Type B pancreatic cell (in vitro differentiated cells): ENCODE measurements at regions not wholly inside any gene's neighbourhood (a gene's known extent, or its start where the extent isn't known, plus 50 kb on each side); places are given as distances from the start of the nearest gene placed in this dataset.

ENCODE experiments used
- DNase-seq: peaks from one replicate; pipeline ENCODE4 v3.0.0; 2021; ENCODE audit warnings: mixed read lengths; ENCODE audit not compliant: unreplicated experiment; ENCODE audit errors: extremely low spot score
- H3K27ac Mint-ChIP-seq: 2 replicates; pipeline ENCODE4 v1.8.0; 2021; ENCODE audit warnings: mild to moderate bottlenecking, mixed read lengths
- H3K27me3 Mint-ChIP-seq: 2 replicates; pipeline ENCODE4 v1.8.0; 2021; ENCODE audit warnings: mixed read lengths
- H3K36me3 Mint-ChIP-seq: 2 replicates; pipeline ENCODE4 v1.8.0; 2021; ENCODE audit warnings: mixed read lengths
- H3K4me1 Mint-ChIP-seq: one replicate; pipeline ENCODE4 v1.8.0; 2021; ENCODE audit warnings: mixed read lengths; ENCODE audit not compliant: unreplicated experiment
- H3K4me3 Mint-ChIP-seq: 2 replicates; pipeline ENCODE4 v1.8.0; 2021; ENCODE audit warnings: mild to moderate bottlenecking, mixed read lengths
- H3K9me3 Mint-ChIP-seq: 2 replicates; pipeline ENCODE4 v1.8.0; 2021; ENCODE audit warnings: mixed read lengths
- TF ChIP-seq, protein P1 (sequence below): fragments of 200-600 bp; sonication (generic); conservative IDR thresholded peaks from 2 replicates; pipeline ENCODE4 v1.5.0; 2021; ENCODE audit warnings: antibody characterized with exemption, mild to moderate bottlenecking

DNA sequence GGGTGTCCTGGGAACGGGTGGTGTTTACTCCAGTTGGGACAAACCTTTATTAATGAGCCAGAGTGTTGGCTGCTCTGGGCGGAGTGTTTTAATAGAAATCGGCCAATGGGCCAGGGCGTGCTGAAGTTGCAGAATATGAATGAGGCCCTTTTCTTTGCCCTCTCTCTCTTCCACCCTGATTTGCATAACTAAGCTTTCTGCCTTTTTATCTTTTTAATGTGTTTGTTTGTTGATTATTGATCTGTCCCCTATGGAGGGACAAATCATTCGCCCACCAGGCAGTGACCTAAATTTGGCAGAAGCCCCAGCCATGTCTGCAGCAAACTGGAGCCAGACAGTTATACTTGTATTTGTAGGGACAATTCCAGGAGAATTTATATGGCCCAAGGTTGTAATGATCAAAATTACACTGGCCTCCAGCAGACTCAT lies 420.9 kb downstream of the PREX1 start:
- Mint-ChIP-seq H3K27me3 (peaks cover 13% of the 10 kb centered on the region), H3K27ac (no peak overlapping the region), H3K9me3 (no peaks in the 10 kb centered on the region), H3K4me1 (peaks cover 18% of the 10 kb centered on the region), H3K36me3 (no peaks in the 10 kb centered on the region), H3K4me3 (no peak overlapping the region)
- TF ChIP-seq, protein P1, sequence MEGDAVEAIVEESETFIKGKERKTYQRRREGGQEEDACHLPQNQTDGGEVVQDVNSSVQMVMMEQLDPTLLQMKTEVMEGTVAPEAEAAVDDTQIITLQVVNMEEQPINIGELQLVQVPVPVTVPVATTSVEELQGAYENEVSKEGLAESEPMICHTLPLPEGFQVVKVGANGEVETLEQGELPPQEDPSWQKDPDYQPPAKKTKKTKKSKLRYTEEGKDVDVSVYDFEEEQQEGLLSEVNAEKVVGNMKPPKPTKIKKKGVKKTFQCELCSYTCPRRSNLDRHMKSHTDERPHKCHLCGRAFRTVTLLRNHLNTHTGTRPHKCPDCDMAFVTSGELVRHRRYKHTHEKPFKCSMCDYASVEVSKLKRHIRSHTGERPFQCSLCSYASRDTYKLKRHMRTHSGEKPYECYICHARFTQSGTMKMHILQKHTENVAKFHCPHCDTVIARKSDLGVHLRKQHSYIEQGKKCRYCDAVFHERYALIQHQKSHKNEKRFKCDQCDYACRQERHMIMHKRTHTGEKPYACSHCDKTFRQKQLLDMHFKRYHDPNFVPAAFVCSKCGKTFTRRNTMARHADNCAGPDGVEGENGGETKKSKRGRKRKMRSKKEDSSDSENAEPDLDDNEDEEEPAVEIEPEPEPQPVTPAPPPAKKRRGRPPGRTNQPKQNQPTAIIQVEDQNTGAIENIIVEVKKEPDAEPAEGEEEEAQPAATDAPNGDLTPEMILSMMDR: no peak
- no peak for DNase-seq

GRCh38 chr20:48406498-48406897 lies 421.3 kb downstream of the PREX1 start:
- Mint-ChIP-seq H3K4me3 (no peak overlapping the region), H3K27ac (no peak overlapping the region), H3K4me1 (peaks cover 21% of the 10 kb centered on the region), H3K27me3 (peaks cover 17% of the 10 kb centered on the region), H3K36me3 (no peaks in the 10 kb centered on the region), H3K9me3 (no peaks in the 10 kb centered on the region)
- DNase-seq: no peak
- TF ChIP-seq, protein P1: no peak

DNA sequence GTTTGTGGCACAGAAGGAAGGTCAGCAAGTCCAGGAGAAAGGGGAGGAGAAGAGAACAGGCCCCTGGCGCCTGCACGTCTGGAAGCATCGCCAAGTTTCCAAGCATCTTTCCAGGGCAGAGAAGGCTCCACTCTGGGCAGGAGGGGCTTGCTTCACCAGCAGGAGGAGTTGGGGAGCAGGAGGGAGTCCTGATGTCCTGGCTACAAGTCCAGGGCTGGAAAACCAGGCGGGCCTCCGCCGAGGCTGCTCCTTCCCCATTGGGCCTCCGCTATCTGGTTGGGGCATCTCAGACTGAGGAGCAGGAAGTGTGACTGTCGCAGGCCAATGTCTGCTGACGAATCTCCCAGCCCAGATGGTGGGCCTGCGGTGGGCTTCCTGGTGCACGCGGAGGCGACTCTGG lies 421.9 kb downstream of the PREX1 start:
- Mint-ChIP-seq H3K36me3 (no peaks in the 10 kb centered on the region), H3K27me3 (peaks cover 19% of the 10 kb centered on the region), H3K4me1 (peaks cover 22% of the 10 kb centered on the region), H3K9me3 (no peaks in the 10 kb centered on the region), H3K4me3 (no peak overlapping the region), H3K27ac (no peak overlapping the region)
- TF ChIP-seq, protein P1: no peak
- DNase-seq: no peak

DNA sequence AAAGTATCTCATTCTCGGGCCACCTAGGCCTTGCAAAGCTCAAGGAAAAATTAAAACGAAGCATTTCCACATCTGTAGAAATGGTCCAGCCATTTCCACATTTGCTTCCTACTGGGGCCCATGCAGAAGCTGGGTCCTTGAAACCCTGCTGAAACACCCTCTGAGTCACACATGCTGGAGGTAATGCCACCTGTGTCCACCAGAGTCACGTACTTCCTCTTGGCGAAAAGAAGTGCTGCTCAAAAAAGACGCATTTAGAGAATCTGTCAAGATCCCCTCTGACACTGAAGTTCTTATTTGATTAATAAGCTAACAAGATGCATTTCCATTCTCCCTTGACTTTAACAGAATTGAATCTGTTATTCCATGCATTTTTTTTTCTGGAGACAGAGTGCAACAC lies 423.2 kb downstream of the PREX1 start:
- peaks cover 26% of the 10 kb centered on the region for H3K4me1 Mint-ChIP-seq
- no peak for DNase-seq
- H3K27me3 Mint-ChIP-seq: peaks cover 19% of the 10 kb centered on the region
- H3K36me3 Mint-ChIP-seq: no peaks in the 10 kb centered on the region
- H3K4me3 Mint-ChIP-seq: no peak overlapping the region
- TF ChIP-seq, protein P1: peak; percentile 55
- no peaks in the 10 kb centered on the region for H3K9me3 Mint-ChIP-seq
- no peak overlapping the region for H3K27ac Mint-ChIP-seq

DNA sequence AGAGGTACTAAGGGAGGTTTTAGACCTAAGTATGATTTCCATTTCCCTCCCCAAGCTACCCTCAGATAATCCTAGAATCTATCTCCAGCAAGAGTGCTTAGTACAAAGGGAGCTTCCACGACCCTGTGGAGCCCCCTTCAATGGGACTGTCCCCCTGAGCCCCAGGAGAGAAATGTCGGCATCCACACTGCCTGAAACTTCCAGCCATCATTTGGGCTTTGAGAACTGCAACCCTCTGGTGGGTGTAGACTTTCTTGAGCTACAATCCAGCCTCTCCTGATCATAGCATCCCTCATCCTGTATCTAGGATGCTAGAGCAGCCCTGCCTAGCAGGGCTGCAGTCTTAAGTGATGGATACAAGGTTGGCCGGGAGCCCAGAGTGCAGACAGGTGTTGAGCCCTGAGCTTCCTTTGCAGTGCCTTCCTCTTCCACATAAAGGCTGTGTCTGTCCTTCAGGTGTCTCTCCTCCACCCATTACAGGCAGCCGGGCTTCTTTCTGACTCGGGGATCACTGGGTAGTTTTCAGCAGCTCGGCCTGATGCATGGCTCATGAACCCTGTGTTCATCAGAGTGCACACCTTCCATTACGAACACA lies 424.5 kb downstream of the PREX1 start:
- TF ChIP-seq, protein P1: no peak
- Mint-ChIP-seq H3K4me1 (peaks cover 27% of the 10 kb centered on the region), H3K27me3 (peaks cover 12% of the 10 kb centered on the region), H3K36me3 (no peaks in the 10 kb centered on the region), H3K4me3 (no peak overlapping the region), H3K9me3 (no peaks in the 10 kb centered on the region), H3K27ac (no peak overlapping the region)
- DNase-seq: no peak

DNA sequence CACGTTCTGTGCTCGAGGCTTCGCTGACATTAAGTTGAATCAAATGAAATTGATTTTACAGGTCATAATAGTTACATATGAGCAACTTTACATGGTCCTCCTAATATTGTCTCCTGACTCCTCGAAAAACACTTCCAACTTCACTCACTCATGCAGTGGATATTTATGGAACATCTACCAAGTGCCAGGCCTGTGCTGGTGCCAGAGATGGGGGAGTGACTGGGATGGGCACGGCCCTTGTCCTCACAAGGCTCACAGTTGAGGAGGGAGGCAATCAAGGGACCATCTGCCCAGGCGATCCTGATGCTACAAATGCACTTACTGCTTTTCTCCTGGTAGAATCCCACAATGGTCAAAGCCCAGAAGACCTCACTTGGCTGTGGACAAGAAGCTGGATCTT lies 426.4 kb downstream of the PREX1 start:
- no peaks in the 10 kb centered on the region for H3K36me3 Mint-ChIP-seq
- no peak overlapping the region for H3K4me3 Mint-ChIP-seq
- no peak overlapping the region for H3K27ac Mint-ChIP-seq
- peaks cover 9% of the 10 kb centered on the region for H3K27me3 Mint-ChIP-seq
- no peaks in the 10 kb centered on the region for H3K9me3 Mint-ChIP-seq
- DNase-seq: no peak
- TF ChIP-seq, protein P1: no peak
- peaks cover 30% of the 10 kb centered on the region for H3K4me1 Mint-ChIP-seq
